SK-N-SH treated with all-trans-retinoic acid at 6 μM for 48 hours (cell line): ENCODE measurements at regions not wholly inside any gene's neighbourhood (a gene's known extent, or its start where the extent isn't known, plus 50 kb on each side); places are given as distances from the start of the nearest gene placed in this dataset.

Experiments used
- ARNTL ChIP-seq: fragments of 450-650 bp; formaldehyde crosslinking; IDR thresholded peaks from 2 replicates; pipeline ENCODE4 v1.5.0; 2020; ENCODE audit warnings: low read depth, mild to moderate bottlenecking, moderate library complexity, borderline replicate concordance
- PATZ1 ChIP-seq: fragments of 250-450 bp; sonication (Bioruptor Pico); IDR thresholded peaks from 2 replicates; pipeline ENCODE4 v1.8.0; 2020; ENCODE audit warnings: mild to moderate bottlenecking, moderate library complexity, borderline replicate concordance
- TCF4 ChIP-seq: fragments of 250-450 bp; sonication (Bioruptor Pico); IDR thresholded peaks from 2 replicates; pipeline ENCODE4 v1.8.0; 2021; ENCODE audit warnings: mild to moderate bottlenecking, moderate library complexity, borderline replicate concordance
- TOX ChIP-seq: fragments of 250-450 bp; sonication (Bioruptor Pico); IDR thresholded peaks from 2 replicates; pipeline ENCODE4 v1.8.0; 2021; ENCODE audit warnings: mild to moderate bottlenecking, moderate library complexity, borderline replicate concordance
- TF ChIP-seq, protein P1 (sequence below): fragments of 250-450 bp; sonication (Bioruptor Pico); IDR thresholded peaks from 2 replicates; pipeline ENCODE4 v1.5.1; 2021; ENCODE audit warnings: mild to moderate bottlenecking, moderate library complexity

DNA sequence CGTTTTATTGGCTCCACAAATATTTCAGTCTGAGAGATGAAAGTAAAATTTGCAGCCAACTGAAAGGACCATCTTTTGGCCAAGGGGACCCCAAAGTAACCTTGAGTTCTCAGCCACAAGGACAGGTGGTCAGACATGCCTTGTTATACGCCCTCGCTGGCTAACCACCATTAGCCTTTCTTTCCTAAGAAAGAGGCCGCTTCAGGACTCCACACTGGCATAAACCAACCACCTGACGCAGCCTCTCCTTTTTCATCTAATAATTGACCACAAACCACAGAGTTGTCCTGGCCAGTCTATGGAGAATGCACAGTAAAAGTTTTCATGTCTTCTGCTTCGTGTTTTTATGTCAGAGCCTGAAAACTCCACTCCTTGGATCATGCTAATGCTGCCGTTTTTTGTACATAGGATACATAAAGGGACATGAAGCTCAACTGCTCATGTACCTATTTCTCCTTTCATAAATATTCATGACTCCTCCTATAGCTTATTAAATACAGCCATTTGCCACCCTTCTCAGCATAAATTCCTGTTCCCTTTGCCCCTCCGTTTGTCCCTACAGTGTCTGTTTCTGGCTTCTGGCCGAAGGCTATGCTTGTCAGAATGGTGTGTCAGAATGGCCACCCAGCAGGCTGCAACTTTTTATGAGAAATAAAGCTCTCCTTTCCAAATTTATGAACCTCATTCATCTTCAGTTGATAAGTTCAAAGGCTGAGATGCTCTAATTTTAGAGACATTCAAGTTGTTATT is 374.1 kb upstream of the RBMS3 start:
- no peak for TF ChIP-seq ARNTL (CRISPR knock-in tag)
- TF ChIP-seq, protein P1, sequence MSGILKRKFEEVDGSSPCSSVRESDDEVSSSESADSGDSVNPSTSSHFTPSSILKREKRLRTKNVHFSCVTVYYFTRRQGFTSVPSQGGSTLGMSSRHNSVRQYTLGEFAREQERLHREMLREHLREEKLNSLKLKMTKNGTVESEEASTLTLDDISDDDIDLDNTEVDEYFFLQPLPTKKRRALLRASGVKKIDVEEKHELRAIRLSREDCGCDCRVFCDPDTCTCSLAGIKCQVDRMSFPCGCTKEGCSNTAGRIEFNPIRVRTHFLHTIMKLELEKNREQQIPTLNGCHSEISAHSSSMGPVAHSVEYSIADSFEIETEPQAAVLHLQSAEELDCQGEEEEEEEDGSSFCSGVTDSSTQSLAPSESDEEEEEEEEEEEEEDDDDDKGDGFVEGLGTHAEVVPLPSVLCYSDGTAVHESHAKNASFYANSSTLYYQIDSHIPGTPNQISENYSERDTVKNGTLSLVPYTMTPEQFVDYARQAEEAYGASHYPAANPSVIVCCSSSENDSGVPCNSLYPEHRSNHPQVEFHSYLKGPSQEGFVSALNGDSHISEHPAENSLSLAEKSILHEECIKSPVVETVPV (CRISPR knock-in tag), result no peak
- TF ChIP-seq TOX (CRISPR knock-in tag), result no peak
- no peak for TF ChIP-seq PATZ1 (CRISPR knock-in tag)
- TF ChIP-seq TCF4 (CRISPR knock-in tag), result no peak
